HepG2 (cell line): ENCODE measurements at regions not wholly inside any gene's neighbourhood (a gene's known extent, or its start where the extent isn't known, plus 50 kb on each side); places are given as distances from the start of the nearest gene placed in this dataset.

Experiments
- AKAP8 ChIP-seq: sonication (generic); formaldehyde crosslinking; IDR thresholded peaks from 2 replicates; pipeline ENCODE4 v1.5.1; 2020; ENCODE audit warnings: mild to moderate bottlenecking, missing genetic modification reagents
- EHMT2 ChIP-seq: fragments of 200-600 bp; sonication (generic); IDR thresholded peaks from 2 replicates; pipeline ENCODE4 v1.7.0; 2017; ENCODE audit warnings: antibody characterized with exemption, low read depth, low read length, borderline replicate concordance
- EZH2 ChIP-seq: conservative IDR thresholded peaks from 2 replicates; pipeline ENCODE4 v1.6.1; 2012; ENCODE audit warnings: mild to moderate bottlenecking, low read depth, low read length, moderate library complexity
- HOXA5 ChIP-seq: sonication (generic); formaldehyde crosslinking; IDR thresholded peaks from 2 replicates; pipeline ENCODE4 v1.4.0; 2020; ENCODE audit warnings: missing genetic modification reagents
- RFX5 ChIP-seq: IDR thresholded peaks from 2 replicates; pipeline ENCODE4 v1.6.1; 2011; ENCODE audit warnings: low read depth, low read length, improper control_type of control experiment
- TGIF2 ChIP-seq: IDR thresholded peaks from 2 replicates; pipeline ENCODE4 v1.6.1; 2016; ENCODE audit warnings: control low read depth, missing compliant biosample characterization
- ZBTB8A ChIP-seq: sonication (generic); formaldehyde crosslinking; IDR thresholded peaks from 2 replicates; pipeline ENCODE4 v1.4.0; 2020; ENCODE audit warnings: mild to moderate bottlenecking, low read depth, missing genetic modification reagents, borderline replicate concordance
- ZNF138 ChIP-seq: sonication (generic); formaldehyde crosslinking; IDR thresholded peaks from 2 replicates; pipeline ENCODE4 v1.5.0; 2020; ENCODE audit warnings: mild to moderate bottlenecking, low read depth, missing genetic modification reagents
- TF ChIP-seq, protein P1 (sequence below): sonication (generic); formaldehyde crosslinking; IDR thresholded peaks from 2 replicates; pipeline ENCODE4 v1.5.0; 2020; ENCODE audit warnings: mild to moderate bottlenecking, missing genetic modification reagents, moderate library complexity

DNA sequence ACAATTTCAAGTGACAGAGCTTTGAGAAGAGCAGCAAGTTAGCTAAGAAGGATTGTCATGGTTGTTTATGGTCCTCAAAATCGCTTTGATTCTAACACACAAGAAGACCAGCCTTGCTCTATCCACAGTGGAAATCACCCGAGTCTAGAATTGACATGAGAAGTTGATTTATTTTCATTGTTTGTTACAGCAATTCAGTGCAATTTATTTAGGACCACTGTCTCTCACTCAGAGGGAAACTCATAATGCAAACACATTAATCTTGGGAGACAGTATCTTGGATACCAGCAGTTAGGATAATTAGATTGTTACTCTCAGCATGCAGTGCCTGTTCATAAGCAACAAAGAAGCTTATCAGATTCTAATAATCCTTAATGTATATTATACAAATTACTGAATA is 498.9 kb downstream of the NTRK2 start:
- TF ChIP-seq TGIF2 (CRISPR knock-in tag): no peak
- TF ChIP-seq AKAP8 (CRISPR knock-in tag): no peak
- no peak for TF ChIP-seq ZNF138 (CRISPR knock-in tag)
- TF ChIP-seq, protein P1, sequence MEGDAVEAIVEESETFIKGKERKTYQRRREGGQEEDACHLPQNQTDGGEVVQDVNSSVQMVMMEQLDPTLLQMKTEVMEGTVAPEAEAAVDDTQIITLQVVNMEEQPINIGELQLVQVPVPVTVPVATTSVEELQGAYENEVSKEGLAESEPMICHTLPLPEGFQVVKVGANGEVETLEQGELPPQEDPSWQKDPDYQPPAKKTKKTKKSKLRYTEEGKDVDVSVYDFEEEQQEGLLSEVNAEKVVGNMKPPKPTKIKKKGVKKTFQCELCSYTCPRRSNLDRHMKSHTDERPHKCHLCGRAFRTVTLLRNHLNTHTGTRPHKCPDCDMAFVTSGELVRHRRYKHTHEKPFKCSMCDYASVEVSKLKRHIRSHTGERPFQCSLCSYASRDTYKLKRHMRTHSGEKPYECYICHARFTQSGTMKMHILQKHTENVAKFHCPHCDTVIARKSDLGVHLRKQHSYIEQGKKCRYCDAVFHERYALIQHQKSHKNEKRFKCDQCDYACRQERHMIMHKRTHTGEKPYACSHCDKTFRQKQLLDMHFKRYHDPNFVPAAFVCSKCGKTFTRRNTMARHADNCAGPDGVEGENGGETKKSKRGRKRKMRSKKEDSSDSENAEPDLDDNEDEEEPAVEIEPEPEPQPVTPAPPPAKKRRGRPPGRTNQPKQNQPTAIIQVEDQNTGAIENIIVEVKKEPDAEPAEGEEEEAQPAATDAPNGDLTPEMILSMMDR: no peak
- no peak for TF ChIP-seq EZH2
- no peak for TF ChIP-seq EHMT2
- no peak for TF ChIP-seq ZBTB8A (CRISPR knock-in tag)
- no peak for TF ChIP-seq RFX5
- TF ChIP-seq HOXA5 (CRISPR knock-in tag): no peak
